ENCODE measurements at regions not wholly inside any gene's neighbourhood (a gene's known extent, or its start where the extent isn't known, plus 50 kb on each side); places are given as distances from the start of the nearest gene placed in this dataset.
"Not testable (repeated sequence)": the region's sequence is repeated elsewhere in the genome, so short reads cannot be mapped to it uniquely, and the experiment has no call there.

DNA sequence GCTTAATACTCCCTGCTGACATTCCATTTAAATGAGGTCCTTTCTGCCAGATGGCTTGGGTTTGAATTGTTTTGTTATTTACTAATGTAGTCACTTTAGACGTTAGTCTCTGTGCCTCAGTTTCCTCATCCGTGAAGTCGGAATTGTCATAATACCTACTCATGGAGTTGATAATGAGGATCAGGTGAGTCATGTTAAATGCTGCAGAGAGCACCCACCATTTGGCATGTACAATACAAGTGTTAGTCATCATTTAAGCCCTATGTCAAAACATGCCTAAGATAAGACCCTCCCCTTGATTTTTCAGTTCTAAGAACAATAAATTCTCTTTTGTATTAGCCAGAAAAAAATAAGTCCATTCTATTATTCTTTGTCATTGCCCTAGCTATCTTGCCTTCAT, 534.8 kb upstream of the HTR2C start:
- Histone ChIP-seq H3K4ac (ENCODE audit: low read depth, low read length) (no peak overlapping the region), H3K9ac (ENCODE audit: low read length) (no peak overlapping the region), H3K18ac (ENCODE audit: low read length) (no peak overlapping the region), H3K23ac (ENCODE audit: low read length) (no peak overlapping the region), H3K79me2 (ENCODE audit: control insufficient read depth, insufficient read depth, low read length) (no peaks in the 10 kb centered on the region), H4K8ac (ENCODE audit: low read depth, low read length) (no peak overlapping the region), H4K5ac (ENCODE audit: low read length) (no peak overlapping the region), H3K79me1 (ENCODE audit: low read length) (no peaks in the 10 kb centered on the region), H3K36me3 (ENCODE audit: control insufficient read depth, insufficient read depth, low read length) (no peaks in the 10 kb centered on the region), H2BK5ac (ENCODE audit: low read length) (no peak overlapping the region), H3K27ac (ENCODE audit: low read depth, low read length) (no peak overlapping the region), H3K4me1 (ENCODE audit: control insufficient read depth, low read depth, low read length) (no peaks in the 10 kb centered on the region), H2BK15ac (replicated peaks; ENCODE audit: low read depth) (no peak overlapping the region), H3K27me3 (ENCODE audit: insufficient read depth, low read length, poor library complexity) (no peaks in the 10 kb centered on the region), H3K4me3 (ENCODE audit: low read length) (no peak overlapping the region), H2AK5ac (ENCODE audit: low read length) (no peak overlapping the region), H2BK120ac (ENCODE audit: low read depth, low read length) (no peak overlapping the region), H3K4me2 (ENCODE audit: low read length) (no peak overlapping the region), H3K56ac (ENCODE audit: low read length) (no peak overlapping the region)
- peak; percentile 36 for DNase-seq
- no CpG with 5 or more reads among the region's 3 CpGs for WGBS (ENCODE audit: extremely low coverage, insufficient coverage, low lambda C conversion rate)

DNA sequence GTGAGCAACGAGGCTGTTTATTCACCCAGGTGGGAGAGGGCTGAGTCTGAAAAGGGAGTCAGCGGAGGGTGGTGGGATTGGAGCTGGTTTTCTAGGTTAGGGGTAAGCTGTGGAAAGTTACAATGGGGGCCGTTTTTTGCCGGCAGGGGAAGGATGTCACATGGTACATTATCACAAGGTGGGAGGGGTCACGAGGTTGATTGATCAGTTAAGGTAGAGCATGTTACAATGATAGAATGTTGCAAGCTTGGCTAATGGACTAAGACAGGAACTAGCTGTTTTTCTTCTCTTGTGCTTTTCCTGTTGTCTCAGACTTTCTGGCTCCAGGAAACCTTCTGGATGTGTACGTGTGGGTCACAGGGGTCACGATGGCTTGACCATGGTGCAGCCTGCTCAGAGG, 536.3 kb upstream of the HTR2C start:
- Histone ChIP-seq H3K56ac (ENCODE audit: low read length) (peak overlapping the region; percentile 37), H3K18ac (ENCODE audit: low read length) (no peak overlapping the region), H3K36me3 (ENCODE audit: control insufficient read depth, insufficient read depth, low read length) (no peaks in the 10 kb centered on the region), H3K4me2 (ENCODE audit: low read length) (no peak overlapping the region), H2BK5ac (ENCODE audit: low read length) (no peak overlapping the region), H3K9ac (ENCODE audit: low read length) (no peak overlapping the region), H3K4me1 (ENCODE audit: control insufficient read depth, low read depth, low read length) (no peaks in the 10 kb centered on the region), H4K8ac (ENCODE audit: low read depth, low read length) (no peak overlapping the region), H3K79me2 (ENCODE audit: control insufficient read depth, insufficient read depth, low read length) (no peaks in the 10 kb centered on the region), H3K4me3 (ENCODE audit: low read length) (no peak overlapping the region), H3K4ac (ENCODE audit: low read depth, low read length) (peak overlapping the region; percentile 68), H2AK5ac (ENCODE audit: low read length) (no peak overlapping the region), H3K27me3 (ENCODE audit: insufficient read depth, low read length, poor library complexity) (no peaks in the 10 kb centered on the region), H3K23ac (ENCODE audit: low read length) (no peak overlapping the region), H2BK15ac (replicated peaks; ENCODE audit: low read depth) (no peak overlapping the region), H2BK120ac (ENCODE audit: low read depth, low read length) (no peak overlapping the region), H4K5ac (ENCODE audit: low read length) (no peak overlapping the region), H3K27ac (ENCODE audit: low read depth, low read length) (no peak overlapping the region), H3K79me1 (ENCODE audit: low read length) (no peaks in the 10 kb centered on the region)
- WGBS (ENCODE audit: extremely low coverage, insufficient coverage, low lambda C conversion rate), result no CpG with 5 or more reads among the region's 7 CpGs
- peak; percentile 52 for DNase-seq

DNA sequence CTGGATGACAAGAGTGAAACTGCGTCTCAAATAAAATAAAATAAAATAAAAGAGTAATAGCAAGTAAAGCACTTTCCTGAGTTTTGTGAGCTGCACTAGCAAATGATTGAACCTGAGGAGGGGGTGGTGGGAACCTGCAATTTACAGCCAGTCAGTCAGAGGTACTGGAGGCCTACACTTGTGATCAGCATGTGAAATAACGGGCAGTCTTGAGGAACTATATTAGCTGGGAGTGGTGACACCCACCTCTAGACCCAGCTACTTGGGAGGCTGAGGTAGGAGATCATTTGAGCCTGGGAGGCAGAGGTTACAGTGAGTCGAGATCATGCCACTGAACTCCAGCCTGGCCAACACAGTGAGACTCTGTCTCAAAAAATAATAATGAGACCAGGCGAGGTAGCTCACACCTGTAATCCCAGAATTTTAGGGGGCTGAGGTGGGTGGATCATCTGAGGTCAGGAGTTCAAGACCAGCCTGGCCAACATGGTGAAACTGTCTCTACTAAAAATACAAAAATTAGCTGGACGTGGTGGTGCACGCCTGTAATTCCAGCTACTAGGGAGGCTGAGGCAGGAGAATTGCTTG, 537.1 kb upstream of the HTR2C start:
- H3K23ac ChIP-seq (ENCODE audit: low read length), result no peak overlapping the region
- H3K27me3 ChIP-seq (ENCODE audit: insufficient read depth, low read length, poor library complexity), result no peaks in the 10 kb centered on the region
- H3K79me1 ChIP-seq (ENCODE audit: low read length), result no peaks in the 10 kb centered on the region
- H3K4ac ChIP-seq (ENCODE audit: low read depth, low read length), result no peak overlapping the region
- H2BK5ac ChIP-seq (ENCODE audit: low read length), result no peak overlapping the region
- H3K9ac ChIP-seq (ENCODE audit: low read length), result no peak overlapping the region
- H3K36me3 ChIP-seq (ENCODE audit: control insufficient read depth, insufficient read depth, low read length), result no peaks in the 10 kb centered on the region
- no peak overlapping the region for H2BK15ac ChIP-seq (replicated peaks; ENCODE audit: low read depth)
- H3K4me3 ChIP-seq (ENCODE audit: low read length), result no peak overlapping the region
- H3K56ac ChIP-seq (ENCODE audit: low read length), result peak overlapping the region; percentile 15
- H3K18ac ChIP-seq (ENCODE audit: low read length), result peak overlapping the region; percentile 56
- WGBS (ENCODE audit: extremely low coverage, insufficient coverage, low lambda C conversion rate), result no CpG with 5 or more reads among the region's 6 CpGs
- no peak for DNase-seq
- H3K4me1 ChIP-seq (ENCODE audit: control insufficient read depth, low read depth, low read length), result no peaks in the 10 kb centered on the region
- H3K4me2 ChIP-seq (ENCODE audit: low read length), result no peak overlapping the region
- no peak overlapping the region for H4K8ac ChIP-seq (ENCODE audit: low read depth, low read length)
- H3K79me2 ChIP-seq (ENCODE audit: control insufficient read depth, insufficient read depth, low read length), result no peaks in the 10 kb centered on the region
- H4K5ac ChIP-seq (ENCODE audit: low read length), result no peak overlapping the region
- no peak overlapping the region for H3K27ac ChIP-seq (ENCODE audit: low read depth, low read length)
- H2AK5ac ChIP-seq (ENCODE audit: low read length), result no peak overlapping the region
- H2BK120ac ChIP-seq (ENCODE audit: low read depth, low read length), result no peak overlapping the region

DNA sequence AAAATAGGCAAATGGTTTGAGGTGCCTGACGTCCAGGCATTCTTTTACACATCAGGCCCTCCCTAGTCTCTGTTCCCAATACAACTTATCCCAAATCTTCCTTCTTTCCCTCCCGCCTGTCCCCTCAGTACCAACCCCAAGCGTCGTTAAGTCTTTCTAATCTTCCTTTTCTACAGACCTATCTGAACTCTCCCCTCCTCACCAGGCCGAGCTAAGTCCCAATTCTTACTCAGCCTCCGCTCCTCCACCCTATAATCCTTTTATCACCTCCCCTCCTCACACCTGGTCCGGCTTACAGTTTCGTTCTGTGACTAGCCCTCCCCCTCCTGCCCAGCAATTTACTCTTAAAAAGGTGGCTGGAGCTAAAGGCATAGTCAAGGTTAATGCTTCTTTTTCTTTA, 542.4 kb upstream of the HTR2C start:
- not testable (repeated sequence) for H3K36me3 ChIP-seq (ENCODE audit: control insufficient read depth, insufficient read depth, low read length); H2BK120ac ChIP-seq (ENCODE audit: low read depth, low read length); H4K8ac ChIP-seq (ENCODE audit: low read depth, low read length); H3K79me2 ChIP-seq (ENCODE audit: control insufficient read depth, insufficient read depth, low read length); H3K18ac ChIP-seq (ENCODE audit: low read length); H3K79me1 ChIP-seq (ENCODE audit: low read length); H3K4me3 ChIP-seq (ENCODE audit: low read length); H2BK5ac ChIP-seq (ENCODE audit: low read length); H3K4me2 ChIP-seq (ENCODE audit: low read length); H2AK5ac ChIP-seq (ENCODE audit: low read length); H2BK15ac ChIP-seq (replicated peaks; ENCODE audit: low read depth); H3K9ac ChIP-seq (ENCODE audit: low read length); H3K56ac ChIP-seq (ENCODE audit: low read length); H3K4me1 ChIP-seq (ENCODE audit: control insufficient read depth, low read depth, low read length); H3K4ac ChIP-seq (ENCODE audit: low read depth, low read length); H3K23ac ChIP-seq (ENCODE audit: low read length); H4K5ac ChIP-seq (ENCODE audit: low read length); H3K27ac ChIP-seq (ENCODE audit: low read depth, low read length); H3K27me3 ChIP-seq (ENCODE audit: insufficient read depth, low read length, poor library complexity)
- WGBS (ENCODE audit: extremely low coverage, insufficient coverage, low lambda C conversion rate), result 97% methylated on average over 3 of the region's 8 CpGs
- peak; percentile 67 for DNase-seq

DNA sequence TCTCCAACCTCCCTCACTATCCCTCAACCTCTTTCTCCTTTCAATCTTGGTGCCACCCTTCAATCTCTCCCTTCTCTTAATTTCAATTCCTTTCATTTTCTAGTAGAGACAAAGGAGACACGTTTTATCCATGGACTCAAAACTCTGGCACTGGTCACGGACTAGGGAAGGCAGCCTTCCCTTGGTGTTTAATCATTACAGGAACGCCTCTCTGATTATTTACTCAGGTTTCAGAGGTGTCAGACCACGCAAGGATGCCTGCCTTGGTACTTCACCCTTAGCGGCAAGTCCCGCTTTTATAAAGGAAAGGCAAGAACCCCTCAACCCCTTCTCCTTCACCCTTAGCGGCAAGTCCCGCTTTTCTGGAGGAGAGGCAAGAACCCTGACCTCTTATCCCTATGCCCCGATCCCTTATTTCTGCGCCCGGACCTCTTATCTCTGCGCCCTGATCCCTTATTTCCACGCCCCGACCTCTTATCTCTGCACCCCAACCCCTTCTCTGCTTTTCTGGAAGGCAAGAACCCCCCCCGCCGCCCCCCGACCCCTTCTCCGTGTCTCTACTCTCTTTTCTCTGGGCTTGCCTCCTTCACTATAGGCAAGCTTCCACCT, 543.1 kb upstream of the HTR2C start:
- not testable (repeated sequence) for H2BK120ac ChIP-seq (ENCODE audit: low read depth, low read length); H3K27me3 ChIP-seq (ENCODE audit: insufficient read depth, low read length, poor library complexity); H3K79me1 ChIP-seq (ENCODE audit: low read length); H3K23ac ChIP-seq (ENCODE audit: low read length); H3K4me2 ChIP-seq (ENCODE audit: low read length); H4K5ac ChIP-seq (ENCODE audit: low read length); H3K36me3 ChIP-seq (ENCODE audit: control insufficient read depth, insufficient read depth, low read length); H2BK5ac ChIP-seq (ENCODE audit: low read length); H3K4me1 ChIP-seq (ENCODE audit: control insufficient read depth, low read depth, low read length); H3K79me2 ChIP-seq (ENCODE audit: control insufficient read depth, insufficient read depth, low read length); H2BK15ac ChIP-seq (replicated peaks; ENCODE audit: low read depth); H2AK5ac ChIP-seq (ENCODE audit: low read length)
- Histone ChIP-seq H4K8ac (ENCODE audit: low read depth, low read length) (peak overlapping the region; percentile 39), H3K4ac (ENCODE audit: low read depth, low read length) (peak overlapping the region; percentile 68), H3K18ac (ENCODE audit: low read length) (peak overlapping the region; percentile 84), H3K4me3 (ENCODE audit: low read length) (peak overlapping the region; percentile 35), H3K9ac (ENCODE audit: low read length) (peak overlapping the region; percentile 71), H3K27ac (ENCODE audit: low read depth, low read length) (peak overlapping the region; percentile 51), H3K56ac (ENCODE audit: low read length) (peak overlapping the region; percentile 67)
- WGBS (ENCODE audit: extremely low coverage, insufficient coverage, low lambda C conversion rate), result no CpG with 5 or more reads among the region's 18 CpGs
- DNase-seq, result peak; percentile 42

- H3K4me2 ChIP-seq (ENCODE audit: low read length); H3K4me1 ChIP-seq (ENCODE audit: control insufficient read depth, low read depth, low read length); H2BK5ac ChIP-seq (ENCODE audit: low read length); H2BK15ac ChIP-seq (replicated peaks; ENCODE audit: low read depth); H3K23ac ChIP-seq (ENCODE audit: low read length); H3K27ac ChIP-seq (ENCODE audit: low read depth, low read length); H2AK5ac ChIP-seq (ENCODE audit: low read length); H3K56ac ChIP-seq (ENCODE audit: low read length); H3K79me2 ChIP-seq (ENCODE audit: control insufficient read depth, insufficient read depth, low read length); H3K9ac ChIP-seq (ENCODE audit: low read length); H3K27me3 ChIP-seq (ENCODE audit: insufficient read depth, low read length, poor library complexity); H3K18ac ChIP-seq (ENCODE audit: low read length); H4K5ac ChIP-seq (ENCODE audit: low read length); H3K4me3 ChIP-seq (ENCODE audit: low read length); H3K4ac ChIP-seq (ENCODE audit: low read depth, low read length); H3K36me3 ChIP-seq (ENCODE audit: control insufficient read depth, insufficient read depth, low read length); H2BK120ac ChIP-seq (ENCODE audit: low read depth, low read length); H4K8ac ChIP-seq (ENCODE audit: low read depth, low read length); H3K79me1 ChIP-seq (ENCODE audit: low read length): not testable (repeated sequence)
- WGBS (ENCODE audit: extremely low coverage, insufficient coverage, low lambda C conversion rate), result no CpG with 5 or more reads among the region's 8 CpGs
- DNase-seq, result peak; percentile 72
These were observed 543.8 kb upstream of the HTR2C start for GRCh38 chrX:114040111-114040510.

Measured in mesendoderm (in vitro differentiated cells).